ENCODE measurements at regions not wholly inside any gene's neighbourhood (a gene's known extent, or its start where the extent isn't known, plus 50 kb on each side); places are given as distances from the start of the nearest gene placed in this dataset.

- CTCF ChIA-PET = interaction anchor here (1.4 kb wide), 1 partner anchor 239 kb away, joined by 3 read pairs; no protein-coding TSS in a partner anchor
- RAD21 ChIA-PET (ENCODE audit: low non-redundant PET in 1 of 2, low total read pairs in 2 of 2, uncharacterized antibody in 2 of 2, unreplicated experiment in 2 of 2) = no interaction called here
- H3K27me3 ChIP-seq (ENCODE audit: insufficient read depth, low read length) = peaks cover 20% of the 10 kb centered on the region
- H3K9ac ChIP-seq (ENCODE audit: low read length) = no peak overlapping the region
- H3K4me2 ChIP-seq (ENCODE audit: low read length) = no peak overlapping the region
- no peaks in the 10 kb centered on the region for H3K4me1 ChIP-seq (ENCODE audit: control insufficient read depth in 1 of 2, insufficient read depth in 2 of 2, low read length in 2 of 2)
- intact Hi-C loops (cut with micrococcal nuclease) = no loop called here
- no TSS peak for BruUV-seq (replicated peaks)
- no peak overlapping the region for H3K27ac ChIP-seq (ENCODE audit: low read depth, low read length)
- H2AFZ ChIP-seq (ENCODE audit: low read depth, low read length, poor library complexity, severe bottlenecking) = no peak overlapping the region
- TF ChIP-seq CEBPB (IDR thresholded peaks at IDR 0.05; ENCODE audit: low read depth) (no peak), TCF7L2 (IDR thresholded peaks at IDR 0.05; ENCODE audit: borderline replicate concordance, extremely low read depth, insufficient read depth, insufficient read length) (no peak), POLR2AphosphoS5 (IDR thresholded peaks at IDR 0.05; ENCODE audit: low read depth, low read length) (no peak), ZBTB33 (IDR thresholded peaks at IDR 0.05; ENCODE audit: extremely low read depth, insufficient replicate concordance, low read length) (no peak), CBX3 (IDR thresholded peaks at IDR 0.05; ENCODE audit: low read depth) (no peak)
- POLR2A ChIA-PET = no interaction called here
- H3K9me2 ChIP-seq (ENCODE audit: insufficient read depth) = no peaks in the 10 kb centered on the region
- H3K9me3 ChIP-seq (ENCODE audit: control insufficient read depth in 1 of 2, insufficient read depth in 1 of 2, low read depth in 1 of 2, low read length in 2 of 2) = no peaks in the 10 kb centered on the region
- no peaks in the 10 kb centered on the region for H4K20me1 ChIP-seq (ENCODE audit: insufficient read depth)
- ATAC-seq (no peak), DNase-seq (ENCODE audit: low read depth, low spot score) (no peak)
- H3K4me3 ChIP-seq (replicated peaks in 1 of 2; ENCODE audit: low read depth in 1 of 2, low read length in 2 of 2) = no peak overlapping the region
- H3K36me3 ChIP-seq (ENCODE audit: control insufficient read depth in 1 of 2, insufficient read depth in 2 of 2, low read length in 2 of 2) = no peaks in the 10 kb centered on the region
- H3K79me2 ChIP-seq (ENCODE audit: insufficient read depth, low read length) = no peaks in the 10 kb centered on the region
Measured at GRCh38 chr17:79162012-79162963, 87.7 kb downstream of the ENGASE start.
